Tibial nerve (tissue), 3 donors: ENCODE measurements at regions not wholly inside any gene's neighbourhood (a gene's known extent, or its start where the extent isn't known, plus 50 kb on each side); places are given as distances from the start of the nearest gene placed in this dataset.

Source experiments
- POLR2A ChIP-seq, 2 donors: fragments of 450-650 bp; IDR thresholded peaks; one replicate each; pipeline ENCODE4 v1.6.1; 2017; ENCODE audit warnings: antibody characterized with exemption in 2 of 2, mild to moderate bottlenecking in 2 of 2, moderate library complexity in 2 of 2
- TF ChIP-seq, protein P1 (sequence below), 5 experiments: fragments of 200-600 bp in 3 of 5; fragments of 450-650 bp in 2 of 5; sonication (generic) in 3 of 5; IDR thresholded peaks; one replicate each; pipeline ENCODE4 v1.5.1; 2016 to 2019; ENCODE audit warnings: antibody characterized with exemption in 5 of 5, mild to moderate bottlenecking in 3 of 5, moderate library complexity in 2 of 5

DNA sequence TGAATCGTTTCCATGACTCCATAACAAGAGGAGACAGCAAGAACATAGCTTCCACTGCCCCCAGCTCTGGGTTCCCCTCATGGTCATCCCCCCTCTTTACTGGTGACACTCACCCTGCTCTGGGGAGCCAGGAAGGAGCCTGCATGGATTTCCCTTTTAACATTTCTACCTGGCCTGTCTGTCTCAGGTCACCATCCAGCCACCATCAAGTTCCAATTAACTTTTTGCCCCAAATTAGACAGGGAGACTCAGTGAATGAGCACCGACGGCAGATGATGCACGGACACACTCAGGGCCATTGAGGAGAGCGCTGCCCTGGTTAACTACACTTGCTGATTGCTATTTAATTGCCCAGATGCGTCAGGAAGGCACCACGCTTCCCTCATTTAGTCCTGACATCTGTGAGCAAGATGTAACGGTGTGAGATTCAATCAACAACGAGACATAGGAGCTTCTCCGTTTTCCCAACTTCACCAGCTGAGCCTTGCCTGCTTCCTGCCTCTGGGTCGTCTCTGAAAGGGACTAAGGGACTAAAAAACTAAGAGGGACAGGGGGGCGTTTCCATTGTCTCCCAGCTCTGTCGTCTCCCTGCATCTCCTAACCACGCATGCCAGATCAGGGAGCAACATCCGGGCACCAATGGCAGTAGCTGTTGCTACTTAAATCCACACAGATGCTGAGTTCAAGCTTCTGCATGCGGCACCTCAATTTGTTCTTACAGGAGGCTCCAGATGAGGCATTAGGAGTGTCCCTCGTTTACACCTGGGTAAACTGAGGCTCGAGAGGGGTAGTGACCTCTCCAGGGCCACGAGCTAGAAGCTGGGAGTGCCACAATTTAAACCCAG is 426.7 kb downstream of the NPHP4 start:
- TF ChIP-seq, protein P1, sequence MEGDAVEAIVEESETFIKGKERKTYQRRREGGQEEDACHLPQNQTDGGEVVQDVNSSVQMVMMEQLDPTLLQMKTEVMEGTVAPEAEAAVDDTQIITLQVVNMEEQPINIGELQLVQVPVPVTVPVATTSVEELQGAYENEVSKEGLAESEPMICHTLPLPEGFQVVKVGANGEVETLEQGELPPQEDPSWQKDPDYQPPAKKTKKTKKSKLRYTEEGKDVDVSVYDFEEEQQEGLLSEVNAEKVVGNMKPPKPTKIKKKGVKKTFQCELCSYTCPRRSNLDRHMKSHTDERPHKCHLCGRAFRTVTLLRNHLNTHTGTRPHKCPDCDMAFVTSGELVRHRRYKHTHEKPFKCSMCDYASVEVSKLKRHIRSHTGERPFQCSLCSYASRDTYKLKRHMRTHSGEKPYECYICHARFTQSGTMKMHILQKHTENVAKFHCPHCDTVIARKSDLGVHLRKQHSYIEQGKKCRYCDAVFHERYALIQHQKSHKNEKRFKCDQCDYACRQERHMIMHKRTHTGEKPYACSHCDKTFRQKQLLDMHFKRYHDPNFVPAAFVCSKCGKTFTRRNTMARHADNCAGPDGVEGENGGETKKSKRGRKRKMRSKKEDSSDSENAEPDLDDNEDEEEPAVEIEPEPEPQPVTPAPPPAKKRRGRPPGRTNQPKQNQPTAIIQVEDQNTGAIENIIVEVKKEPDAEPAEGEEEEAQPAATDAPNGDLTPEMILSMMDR (IDR thresholded peaks at IDR 0.05): no peak
- TF ChIP-seq POLR2A (IDR thresholded peaks at IDR 0.05): no peak
